ENCODE measurements at regions not wholly inside any gene's neighbourhood (a gene's known extent, or its start where the extent isn't known, plus 50 kb on each side); places are given as distances from the start of the nearest gene placed in this dataset.

DNA sequence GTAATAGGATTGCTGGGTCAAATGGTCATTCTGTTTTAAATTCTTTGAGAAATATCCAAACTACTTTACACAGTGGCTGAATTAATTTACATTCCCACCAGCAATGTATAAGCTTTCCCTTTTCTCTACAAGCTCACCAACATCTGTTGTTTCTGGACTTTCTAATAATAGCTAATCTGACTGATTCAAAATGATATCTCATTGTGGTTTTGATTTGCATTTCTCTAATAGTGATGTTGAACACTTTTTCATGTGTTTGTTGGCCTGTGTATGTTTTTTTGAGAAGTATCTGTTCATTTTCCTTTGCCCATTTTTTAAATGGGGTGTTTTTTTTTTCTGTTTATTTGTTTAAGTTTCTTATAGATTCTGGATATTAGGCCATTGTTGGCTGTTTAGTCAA lies 659.0 kb upstream of the GNPDA2 start:
- TF ChIP-seq, protein P1, sequence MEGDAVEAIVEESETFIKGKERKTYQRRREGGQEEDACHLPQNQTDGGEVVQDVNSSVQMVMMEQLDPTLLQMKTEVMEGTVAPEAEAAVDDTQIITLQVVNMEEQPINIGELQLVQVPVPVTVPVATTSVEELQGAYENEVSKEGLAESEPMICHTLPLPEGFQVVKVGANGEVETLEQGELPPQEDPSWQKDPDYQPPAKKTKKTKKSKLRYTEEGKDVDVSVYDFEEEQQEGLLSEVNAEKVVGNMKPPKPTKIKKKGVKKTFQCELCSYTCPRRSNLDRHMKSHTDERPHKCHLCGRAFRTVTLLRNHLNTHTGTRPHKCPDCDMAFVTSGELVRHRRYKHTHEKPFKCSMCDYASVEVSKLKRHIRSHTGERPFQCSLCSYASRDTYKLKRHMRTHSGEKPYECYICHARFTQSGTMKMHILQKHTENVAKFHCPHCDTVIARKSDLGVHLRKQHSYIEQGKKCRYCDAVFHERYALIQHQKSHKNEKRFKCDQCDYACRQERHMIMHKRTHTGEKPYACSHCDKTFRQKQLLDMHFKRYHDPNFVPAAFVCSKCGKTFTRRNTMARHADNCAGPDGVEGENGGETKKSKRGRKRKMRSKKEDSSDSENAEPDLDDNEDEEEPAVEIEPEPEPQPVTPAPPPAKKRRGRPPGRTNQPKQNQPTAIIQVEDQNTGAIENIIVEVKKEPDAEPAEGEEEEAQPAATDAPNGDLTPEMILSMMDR (conservative IDR thresholded peaks at IDR 0.05), result no peak
- TF ChIP-seq ZFX (IDR thresholded peaks at IDR 0.05), result no peak
